ENCODE measurements at regions not wholly inside any gene's neighbourhood (a gene's known extent, or its start where the extent isn't known, plus 50 kb on each side); places are given as distances from the start of the nearest gene placed in this dataset.

DNA sequence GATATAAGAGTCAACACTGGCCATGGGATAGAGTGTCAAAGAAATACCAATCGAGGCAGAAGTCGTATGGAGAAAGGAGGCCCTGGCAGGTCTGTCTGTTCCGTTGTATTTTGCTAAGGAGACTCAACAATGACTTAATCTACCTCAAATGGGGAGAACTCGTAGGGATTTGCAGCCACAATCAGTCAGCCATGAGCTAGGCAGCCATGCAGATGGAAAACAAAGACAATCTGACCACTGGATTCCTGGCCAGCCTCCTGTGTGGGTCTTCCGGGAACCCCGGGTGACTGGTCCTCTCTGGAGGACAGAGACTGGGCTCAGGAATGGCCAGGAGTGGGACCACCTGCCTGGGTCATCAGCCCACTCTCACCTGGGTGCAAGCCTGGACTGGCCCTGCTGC is 167.8 kb downstream of the ETS2 start:
- ATAC-seq (no peak), DNase-seq (no peak)
- intact Hi-C loops (cut with micrococcal nuclease): no loop called here
- WGBS (ENCODE audit: insufficient coverage): 90% methylated on average over 6 of the region's 6 CpGs
- no peaks in the 10 kb centered on the region for H3K36me3 ChIP-seq (ENCODE audit: control insufficient read depth, insufficient read depth, low read length)
- H3K27ac ChIP-seq (ENCODE audit: low read length): no peak overlapping the region
- no peaks in the 10 kb centered on the region for H3K27me3 ChIP-seq (ENCODE audit: control insufficient read depth, insufficient read depth, low read length)
- peaks cover 27 to 33% of the 10 kb centered on the region in 2 donors for H3K27me3 Mint-ChIP-seq (ENCODE audit: low read depth in 2 of 2)
- H3K4me1 ChIP-seq (ENCODE audit: control insufficient read depth, insufficient read depth, low read length): peaks cover 10% of the 10 kb centered on the region
- no peaks in the 10 kb centered on the region for H3K9me3 ChIP-seq (ENCODE audit: control insufficient read depth, insufficient read depth, low read length)
- no peak overlapping the region for H3K4me3 Mint-ChIP-seq
- no peaks in the 10 kb centered on the region for H3K36me3 Mint-ChIP-seq
- TF ChIP-seq, protein P1, sequence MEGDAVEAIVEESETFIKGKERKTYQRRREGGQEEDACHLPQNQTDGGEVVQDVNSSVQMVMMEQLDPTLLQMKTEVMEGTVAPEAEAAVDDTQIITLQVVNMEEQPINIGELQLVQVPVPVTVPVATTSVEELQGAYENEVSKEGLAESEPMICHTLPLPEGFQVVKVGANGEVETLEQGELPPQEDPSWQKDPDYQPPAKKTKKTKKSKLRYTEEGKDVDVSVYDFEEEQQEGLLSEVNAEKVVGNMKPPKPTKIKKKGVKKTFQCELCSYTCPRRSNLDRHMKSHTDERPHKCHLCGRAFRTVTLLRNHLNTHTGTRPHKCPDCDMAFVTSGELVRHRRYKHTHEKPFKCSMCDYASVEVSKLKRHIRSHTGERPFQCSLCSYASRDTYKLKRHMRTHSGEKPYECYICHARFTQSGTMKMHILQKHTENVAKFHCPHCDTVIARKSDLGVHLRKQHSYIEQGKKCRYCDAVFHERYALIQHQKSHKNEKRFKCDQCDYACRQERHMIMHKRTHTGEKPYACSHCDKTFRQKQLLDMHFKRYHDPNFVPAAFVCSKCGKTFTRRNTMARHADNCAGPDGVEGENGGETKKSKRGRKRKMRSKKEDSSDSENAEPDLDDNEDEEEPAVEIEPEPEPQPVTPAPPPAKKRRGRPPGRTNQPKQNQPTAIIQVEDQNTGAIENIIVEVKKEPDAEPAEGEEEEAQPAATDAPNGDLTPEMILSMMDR (IDR thresholded peaks at IDR 0.05): no peak
- no peaks in the 10 kb centered on the region for H3K9me3 Mint-ChIP-seq
- peaks cover 8 to 11% of the 10 kb centered on the region in 2 donors for H3K4me1 Mint-ChIP-seq
- no peak overlapping the region for H3K27ac Mint-ChIP-seq
- no peak overlapping the region for H3K4me3 ChIP-seq (ENCODE audit: low read length)

DNA sequence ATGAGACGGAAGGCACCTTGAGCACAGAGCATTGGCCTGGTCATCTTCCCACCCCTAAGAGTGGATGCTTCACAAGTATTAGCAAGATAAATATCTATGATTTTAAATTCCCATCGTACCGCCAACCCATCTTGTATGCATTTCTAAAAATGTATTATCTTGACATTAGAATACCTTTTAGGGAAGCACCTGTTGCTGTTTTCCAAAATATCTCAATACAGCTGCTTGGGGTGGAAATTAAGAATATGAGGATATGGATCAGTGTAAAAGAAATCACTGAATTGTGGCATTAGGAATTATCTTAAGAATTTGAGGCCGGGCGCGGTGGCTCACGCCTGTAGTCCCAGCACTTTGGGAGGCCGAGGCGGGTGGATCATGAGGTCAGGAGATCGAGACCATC is 166.3 kb downstream of the ETS2 start:
- H3K36me3 Mint-ChIP-seq: no peaks in the 10 kb centered on the region
- H3K9me3 ChIP-seq (ENCODE audit: control insufficient read depth, insufficient read depth, low read length): no peaks in the 10 kb centered on the region
- H3K4me3 Mint-ChIP-seq: no peak overlapping the region
- no peak overlapping the region for H3K4me3 ChIP-seq (ENCODE audit: low read length)
- H3K4me1 ChIP-seq (ENCODE audit: control insufficient read depth, insufficient read depth, low read length): peaks cover 16% of the 10 kb centered on the region
- DNase-seq (no peak), ATAC-seq (no peak)
- peaks cover 12 to 13% of the 10 kb centered on the region in 2 donors for H3K4me1 Mint-ChIP-seq
- intact Hi-C loops (cut with micrococcal nuclease): no loop called here
- 98% methylated on average over 4 of the region's 10 CpGs for WGBS (ENCODE audit: insufficient coverage)
- H3K27ac Mint-ChIP-seq: no peak overlapping the region
- H3K9me3 Mint-ChIP-seq: no peaks in the 10 kb centered on the region
- TF ChIP-seq, protein P1 (IDR thresholded peaks at IDR 0.05): no peak
- no peaks in the 10 kb centered on the region for H3K36me3 ChIP-seq (ENCODE audit: control insufficient read depth, insufficient read depth, low read length)
- no peak overlapping the region for H3K27ac ChIP-seq (ENCODE audit: low read length)
- peaks cover 8% of the 10 kb centered on the region for H3K27me3 ChIP-seq (ENCODE audit: control insufficient read depth, insufficient read depth, low read length)
- peaks cover 32 to 39% of the 10 kb centered on the region in 2 donors for H3K27me3 Mint-ChIP-seq (ENCODE audit: low read depth in 2 of 2)

DNA sequence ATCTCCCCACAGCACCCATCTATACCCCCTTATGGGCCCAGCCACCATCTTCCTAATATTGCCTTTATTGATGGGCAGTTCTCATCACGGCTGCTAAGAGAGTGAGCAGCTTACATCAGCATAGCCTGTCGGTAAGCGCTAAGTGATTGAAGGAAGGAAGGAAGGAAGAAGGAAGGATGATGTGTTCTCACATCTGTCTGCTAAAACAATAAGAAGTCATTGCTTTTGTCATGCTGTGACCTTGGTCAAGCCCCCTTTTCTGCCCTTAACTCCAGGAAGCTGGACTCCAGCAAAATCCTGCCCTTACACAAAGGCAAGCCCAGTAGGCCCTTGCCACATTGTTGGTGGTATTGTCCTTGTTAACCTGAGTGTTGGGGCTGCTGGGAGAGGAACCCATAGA is 165.0 kb downstream of the ETS2 start:
- Mint-ChIP-seq H3K36me3 (no peaks in the 10 kb centered on the region), H3K4me1 (peaks cover 12 to 13% of the 10 kb centered on the region in 2 donors), H3K27ac (no peak overlapping the region), H3K4me3 (no peak overlapping the region), H3K27me3 (ENCODE audit: low read depth in 2 of 2) (peaks cover 31 to 34% of the 10 kb centered on the region in 2 donors), H3K9me3 (no peaks in the 10 kb centered on the region)
- Histone ChIP-seq H3K27me3 (ENCODE audit: control insufficient read depth, insufficient read depth, low read length) (peaks cover 10% of the 10 kb centered on the region), H3K27ac (ENCODE audit: low read length) (no peak overlapping the region), H3K36me3 (ENCODE audit: control insufficient read depth, insufficient read depth, low read length) (no peaks in the 10 kb centered on the region), H3K9me3 (ENCODE audit: control insufficient read depth, insufficient read depth, low read length) (no peaks in the 10 kb centered on the region), H3K4me1 (ENCODE audit: control insufficient read depth, insufficient read depth, low read length) (peaks cover 16% of the 10 kb centered on the region), H3K4me3 (ENCODE audit: low read length) (no peak overlapping the region)
- intact Hi-C loops (cut with micrococcal nuclease): no loop called here
- TF ChIP-seq, protein P1 (IDR thresholded peaks at IDR 0.05): no peak
- ATAC-seq: no peak
- 95% methylated on average over 3 of the region's 3 CpGs for WGBS (ENCODE audit: insufficient coverage)
- DNase-seq: no peak

DNA sequence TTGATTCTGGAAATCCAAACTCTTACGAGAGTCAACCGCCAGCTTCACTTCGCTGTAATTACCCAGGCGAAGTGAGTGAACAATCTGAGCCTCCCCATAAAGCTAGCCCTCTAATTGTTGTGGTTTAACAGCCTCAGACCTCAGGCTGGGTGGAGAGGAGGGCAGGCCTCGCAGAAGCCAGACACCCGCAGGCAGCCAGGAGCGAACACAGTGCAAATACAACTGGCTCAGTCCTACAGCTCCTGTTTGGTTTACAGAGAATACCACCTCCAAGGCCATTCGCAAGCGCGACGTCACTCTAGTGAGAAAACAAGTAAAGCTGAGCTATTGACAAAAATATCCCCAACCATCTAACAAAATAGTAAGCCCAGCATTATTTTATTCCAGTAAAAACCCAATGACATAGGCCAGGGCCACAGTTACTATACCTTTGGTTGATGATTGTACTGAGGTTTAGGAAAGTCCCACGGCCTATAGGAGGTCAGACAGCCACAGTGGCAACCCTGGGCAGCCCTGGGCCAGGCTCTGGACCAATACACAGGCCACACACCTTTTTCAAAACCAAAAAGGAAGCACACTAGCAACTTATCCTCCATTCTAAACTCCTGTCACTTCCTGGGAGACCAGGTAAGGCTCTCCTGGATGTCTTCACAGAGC is 163.3 kb downstream of the ETS2 start:
- Histone ChIP-seq H3K27ac (ENCODE audit: low read length) (no peak overlapping the region), H3K4me3 (ENCODE audit: low read length) (no peak overlapping the region), H3K4me1 (ENCODE audit: control insufficient read depth, insufficient read depth, low read length) (peaks cover 16% of the 10 kb centered on the region), H3K36me3 (ENCODE audit: control insufficient read depth, insufficient read depth, low read length) (no peaks in the 10 kb centered on the region), H3K27me3 (ENCODE audit: control insufficient read depth, insufficient read depth, low read length) (peaks cover 11% of the 10 kb centered on the region), H3K9me3 (ENCODE audit: control insufficient read depth, insufficient read depth, low read length) (no peaks in the 10 kb centered on the region)
- peak; percentile 68 to 90 (median 85) for ATAC-seq
- H3K27ac Mint-ChIP-seq: peak overlapping the region in 1 of 2 donors; percentile 22
- TF ChIP-seq, protein P1 (IDR thresholded peaks at IDR 0.05): no peak
- peaks cover 12 to 13% of the 10 kb centered on the region in 2 donors for H3K4me1 Mint-ChIP-seq
- WGBS (ENCODE audit: insufficient coverage): 33% methylated on average over 12 of the region's 12 CpGs
- H3K4me3 Mint-ChIP-seq: no peak overlapping the region
- peaks cover 27 to 32% of the 10 kb centered on the region in 2 donors for H3K27me3 Mint-ChIP-seq (ENCODE audit: low read depth in 2 of 2)
- no peaks in the 10 kb centered on the region for H3K36me3 Mint-ChIP-seq
- H3K9me3 Mint-ChIP-seq: no peaks in the 10 kb centered on the region
- DNase-seq: no peak
- intact Hi-C loops (cut with micrococcal nuclease): no loop called here
